Effector CD8-positive, alpha-beta T cell (primary cell): ENCODE measurements at regions not wholly inside any gene's neighbourhood (a gene's known extent, or its start where the extent isn't known, plus 50 kb on each side); places are given as distances from the start of the nearest gene placed in this dataset.

Experiments used
- DNase-seq: peaks from one replicate; lab custom pipeline; 2025; lab: John Stamatoyannopoulos, UW

DNA sequence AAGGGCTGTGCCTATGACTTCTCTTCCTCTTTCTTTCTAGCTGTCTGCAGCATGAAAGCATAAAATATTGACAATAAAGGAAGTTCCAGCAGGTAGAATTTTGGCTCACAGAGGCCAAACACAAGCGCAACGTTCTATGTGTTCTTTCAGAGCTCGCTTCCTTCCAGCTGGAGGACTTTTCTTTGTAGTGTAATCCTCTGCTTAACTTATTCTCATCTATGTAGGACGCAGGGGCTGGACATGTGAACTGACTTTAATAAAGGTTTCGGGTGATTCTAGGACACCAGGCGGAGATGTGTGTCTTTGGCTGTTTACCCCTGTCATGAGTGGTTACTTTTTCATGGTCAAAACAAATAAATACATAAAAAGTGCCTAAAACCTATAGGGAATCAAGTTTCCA lies 191.5 kb upstream of the MAF start:
- no peak for DNase-seq

GRCh38 chr16:79790854-79791253 lies 190.3 kb upstream of the MAF start:
- no peak for DNase-seq

DNA sequence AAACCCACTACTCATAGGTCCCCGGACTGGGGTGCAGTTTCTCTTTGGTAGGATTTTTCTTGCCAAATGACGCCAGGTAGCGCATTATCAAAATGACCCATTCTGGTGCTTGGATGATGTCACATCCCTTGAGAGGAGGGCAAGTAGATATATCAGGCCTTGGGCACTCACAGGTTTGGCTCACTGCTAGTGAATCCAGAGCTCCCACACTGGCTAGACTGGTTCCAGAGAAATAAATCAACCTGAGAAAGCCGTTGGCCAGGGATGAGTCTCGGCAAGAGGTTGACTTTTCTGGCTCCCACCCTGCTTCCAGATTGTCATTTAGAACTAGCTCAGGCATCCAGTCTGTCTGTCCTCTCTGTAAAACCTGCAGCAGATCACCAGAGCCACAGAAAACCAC lies 188.4 kb upstream of the MAF start:
- DNase-seq: no peak

- no peak for DNase-seq
Measured at GRCh38 chr16:79786389-79786788, 185.9 kb upstream of the MAF start.

DNA sequence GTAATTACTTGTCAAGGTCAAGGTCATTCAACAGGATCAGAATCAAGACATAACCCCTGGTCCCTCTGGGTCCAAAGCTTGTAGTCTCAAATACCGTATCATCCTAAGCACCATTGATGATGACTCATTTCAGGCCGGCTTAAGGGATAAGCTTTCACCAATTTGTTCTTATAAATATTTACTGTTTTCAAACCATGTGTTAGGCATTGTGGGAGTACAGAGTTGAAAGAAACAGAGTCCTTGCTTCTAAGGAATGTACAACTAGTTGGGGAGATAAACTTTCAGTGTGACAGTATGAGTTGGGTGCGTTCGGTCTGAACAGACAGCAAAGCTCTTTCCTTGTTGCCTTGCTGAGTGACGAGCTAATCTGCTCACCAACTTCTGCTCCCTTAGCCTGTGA lies 183.5 kb upstream of the MAF start:
- DNase-seq: no peak

DNA sequence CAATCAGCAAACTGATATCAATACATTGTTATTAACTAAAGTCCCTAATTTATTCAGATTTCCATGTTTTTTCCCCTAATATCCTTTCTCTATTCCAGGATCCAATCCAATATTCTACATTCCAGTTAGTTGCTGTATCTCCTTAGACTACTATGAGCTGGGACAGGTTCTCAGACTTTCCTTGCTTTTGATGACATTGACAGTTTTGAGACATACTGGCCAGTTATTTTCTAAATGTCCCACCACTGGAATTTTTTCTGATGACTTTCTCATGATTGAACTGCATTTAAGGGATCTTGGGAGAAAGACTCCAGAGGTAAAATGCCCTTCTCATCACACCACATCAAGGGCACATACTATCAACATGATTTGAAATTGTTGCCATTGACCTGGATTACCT lies 177.1 kb upstream of the MAF start:
- DNase-seq: no peak

DNA sequence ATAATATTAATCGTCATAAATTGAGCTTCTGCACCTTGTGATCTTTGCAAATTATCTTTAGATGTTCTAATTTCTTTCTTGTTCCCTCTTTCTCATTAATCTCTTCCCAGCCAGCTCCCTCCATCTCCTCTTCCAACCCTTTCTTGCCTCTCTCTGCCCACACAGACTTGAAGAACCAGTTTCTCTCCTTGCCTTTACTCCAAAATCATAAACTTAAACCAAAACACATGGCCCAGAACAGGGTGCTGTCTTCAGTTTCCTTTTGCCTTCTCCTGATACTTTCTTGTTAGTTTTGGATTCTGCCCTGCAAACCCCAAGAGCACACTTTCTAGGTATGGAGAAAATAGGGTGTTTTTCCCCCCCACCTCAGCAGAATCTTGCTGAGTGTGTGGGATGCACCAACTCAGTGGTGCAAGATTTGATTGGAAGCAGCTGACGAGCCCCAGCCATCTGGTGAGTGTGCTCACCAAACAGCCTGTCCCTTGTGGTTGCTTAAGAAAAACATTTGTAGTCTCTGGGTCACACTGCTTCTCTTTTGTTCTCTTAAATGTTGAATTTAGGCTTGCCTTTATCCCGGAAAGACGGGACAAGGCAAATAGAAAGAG lies 175.8 kb upstream of the MAF start:
- no peak for DNase-seq

DNA sequence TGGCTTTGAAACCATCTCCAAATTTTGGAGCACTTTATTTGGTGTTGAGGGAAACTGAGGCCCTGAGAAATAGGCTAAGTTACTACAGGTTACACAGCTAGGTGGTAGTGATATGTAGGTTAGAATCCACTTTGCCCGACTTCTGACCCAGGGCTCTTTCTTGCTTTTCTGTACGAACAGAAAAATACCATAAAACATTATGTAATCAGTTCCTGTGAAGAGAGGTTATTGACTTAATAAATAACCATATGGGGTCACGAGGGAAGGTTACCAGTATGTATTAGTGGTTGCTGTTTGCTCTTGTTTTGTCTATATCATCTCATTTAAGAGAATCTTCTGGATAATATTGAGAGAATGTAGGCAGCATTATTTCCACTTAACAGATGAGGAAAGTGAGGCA lies 172.2 kb upstream of the MAF start:
- no peak for DNase-seq

GRCh38 chr16:79772048-79772447 lies 171.5 kb upstream of the MAF start:
- DNase-seq: no peak

DNA sequence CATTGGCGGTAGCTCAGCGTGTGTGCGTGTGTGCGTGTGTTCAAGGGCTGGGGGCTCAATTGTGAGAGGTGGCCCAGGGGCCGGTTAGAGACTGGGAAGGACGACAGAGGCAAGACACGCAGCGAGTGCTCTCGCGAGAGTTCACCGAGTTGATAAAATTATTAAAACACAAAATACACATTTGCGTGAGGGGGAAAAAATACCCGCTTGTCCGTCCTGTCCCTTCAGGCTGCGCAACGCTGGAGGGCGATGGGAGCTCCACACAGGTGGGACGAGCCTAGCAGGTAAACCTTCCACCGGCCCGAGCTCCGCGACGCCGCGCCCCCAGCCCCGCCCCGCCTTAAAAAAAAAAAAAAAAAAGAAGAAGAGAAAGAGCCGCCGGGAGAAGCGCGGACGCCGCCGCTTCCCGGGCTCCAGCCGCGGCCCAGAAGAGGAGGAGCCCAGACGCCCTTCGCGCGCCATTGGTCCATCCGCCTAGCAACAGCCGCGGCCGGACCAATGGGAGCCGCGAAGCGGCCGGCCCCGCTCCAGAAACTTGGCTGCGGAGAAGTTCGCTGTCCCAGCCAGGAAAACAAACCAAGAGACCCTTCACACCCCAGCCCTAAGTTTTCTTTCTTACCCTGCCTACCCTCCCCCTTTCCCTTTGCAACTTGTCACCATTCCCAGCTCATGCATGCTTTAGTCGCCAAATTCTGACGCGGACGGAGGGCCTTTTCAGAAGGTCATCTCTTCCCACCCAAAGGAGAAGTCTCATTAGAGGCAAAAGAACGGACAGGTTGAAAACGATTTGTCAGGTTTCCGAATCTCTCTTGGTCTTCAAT lies 169.9 kb upstream of the MAF start:
- DNase-seq: peak; percentile 10

GRCh38 chr16:79769928-79770243 lies 169.3 kb upstream of the MAF start:
- no peak for DNase-seq

DNA sequence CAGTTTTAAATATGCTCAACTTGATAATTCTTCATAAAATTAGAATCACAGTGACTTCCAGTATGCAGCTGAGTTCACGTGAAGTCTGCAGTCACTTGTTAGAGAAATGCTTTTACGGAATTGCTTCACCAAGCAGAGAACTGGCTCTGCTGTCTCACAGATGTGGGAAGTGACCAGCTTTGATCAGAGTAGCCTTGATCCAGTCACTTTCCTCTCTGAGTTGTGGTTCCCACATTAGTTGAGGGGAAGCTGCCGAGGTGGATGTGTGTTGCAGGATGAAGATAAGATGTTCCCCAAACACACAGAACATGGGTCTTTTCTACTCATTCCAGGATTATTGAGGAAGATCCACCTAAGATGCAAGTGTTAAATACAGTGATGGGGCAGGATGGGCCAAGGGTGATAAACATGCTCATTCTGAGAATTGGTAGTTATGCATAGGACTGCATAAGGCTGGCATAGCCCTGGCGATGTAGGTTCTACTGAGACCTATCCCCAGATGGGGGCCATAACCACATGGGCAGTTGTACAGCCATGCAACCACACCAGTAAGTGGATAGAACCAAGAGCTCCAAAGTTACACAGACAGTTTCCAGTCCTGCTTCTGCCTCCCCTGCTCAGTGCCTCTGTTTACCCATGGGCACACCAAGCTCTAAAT lies 168.9 kb upstream of the MAF start:
- DNase-seq: no peak

- no peak for DNase-seq
Measured at GRCh38 chr16:79768276-79768970, 167.9 kb upstream of the MAF start.

- DNase-seq: no peak
Measured at GRCh38 chr16:79767421-79768275, 167.1 kb upstream of the MAF start.

DNA sequence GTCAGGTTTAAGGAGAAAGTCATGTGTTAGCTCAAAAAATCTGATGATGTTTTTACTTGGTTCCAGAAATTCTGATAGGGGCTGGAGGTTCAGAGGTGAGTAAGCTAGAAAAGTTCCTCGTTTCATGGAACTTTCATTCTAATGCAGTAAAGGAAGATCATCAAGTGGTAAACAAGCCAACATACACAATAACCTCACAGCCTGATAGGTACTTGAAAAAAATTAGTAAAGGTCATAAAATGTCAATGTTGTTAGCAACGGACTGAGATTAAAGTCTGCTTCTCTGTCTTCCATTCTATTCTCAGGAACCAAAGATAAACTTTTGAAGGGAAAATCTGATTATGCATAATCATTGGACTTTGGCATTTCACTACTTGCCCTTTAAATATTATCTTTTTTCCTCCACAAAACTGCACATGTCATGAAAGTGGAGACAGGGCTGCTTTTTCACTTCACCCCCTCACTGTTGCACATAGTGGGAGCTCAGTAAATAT lies 165.4 kb upstream of the MAF start:
- no peak for DNase-seq

GRCh38 chr16:79765431-79765830 lies 164.9 kb upstream of the MAF start:
- no peak for DNase-seq

GRCh38 chr16:79764415-79765110 lies 164.0 kb upstream of the MAF start:
- DNase-seq: no peak

DNA sequence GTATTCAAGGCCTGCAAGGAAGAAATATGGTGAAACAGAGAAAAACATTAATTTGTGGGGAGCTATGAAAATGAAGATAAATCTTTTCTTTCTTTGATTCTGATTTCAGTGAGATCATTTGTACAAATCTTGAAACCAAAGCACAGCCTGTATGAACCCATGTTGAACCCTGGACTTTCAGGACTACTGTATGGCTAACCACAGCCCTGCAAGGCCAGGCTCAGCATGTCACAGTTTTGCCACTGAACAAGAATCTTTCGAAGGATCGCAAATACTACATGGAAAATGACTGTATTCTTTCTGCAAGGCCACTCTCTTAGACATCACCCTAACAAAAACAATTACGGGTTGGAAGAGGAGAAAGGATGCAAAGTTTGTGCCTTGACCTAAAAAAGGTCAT lies 161.7 kb upstream of the MAF start:
- DNase-seq: no peak

DNA sequence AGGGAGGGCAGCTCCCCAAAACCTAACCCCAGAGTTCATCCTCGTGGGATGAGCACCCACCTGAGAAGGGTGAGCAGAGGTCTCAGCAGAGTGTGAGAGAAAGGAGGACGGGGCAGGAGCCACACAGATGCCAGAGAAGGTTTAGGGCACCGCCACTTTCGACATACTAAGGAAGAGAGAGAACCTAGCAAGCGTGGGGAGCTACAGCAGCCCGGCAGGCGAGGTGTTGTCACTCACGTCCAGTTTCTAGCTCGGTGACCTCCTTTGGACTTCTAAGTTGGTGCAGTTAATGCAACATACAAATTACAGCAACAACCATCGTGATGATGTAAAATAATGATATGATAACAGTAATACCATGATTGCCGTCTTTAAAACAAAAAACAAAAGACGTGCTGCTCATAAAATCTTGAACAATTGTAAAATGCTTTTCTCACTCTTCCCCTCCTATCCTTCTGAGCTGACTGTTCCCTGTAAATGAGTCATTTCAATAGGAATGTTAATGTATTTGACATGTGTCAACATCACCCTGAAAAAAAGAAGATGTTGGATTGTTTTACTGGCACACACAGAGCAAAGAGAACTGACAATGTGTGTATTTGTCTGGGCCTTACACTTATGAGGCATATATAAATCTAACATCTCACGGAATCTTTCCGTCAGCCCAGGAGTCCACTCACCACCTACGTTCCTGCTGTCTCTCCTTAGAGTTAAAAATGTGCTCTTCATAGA lies 158.2 kb upstream of the MAF start:
- DNase-seq: no peak

DNA sequence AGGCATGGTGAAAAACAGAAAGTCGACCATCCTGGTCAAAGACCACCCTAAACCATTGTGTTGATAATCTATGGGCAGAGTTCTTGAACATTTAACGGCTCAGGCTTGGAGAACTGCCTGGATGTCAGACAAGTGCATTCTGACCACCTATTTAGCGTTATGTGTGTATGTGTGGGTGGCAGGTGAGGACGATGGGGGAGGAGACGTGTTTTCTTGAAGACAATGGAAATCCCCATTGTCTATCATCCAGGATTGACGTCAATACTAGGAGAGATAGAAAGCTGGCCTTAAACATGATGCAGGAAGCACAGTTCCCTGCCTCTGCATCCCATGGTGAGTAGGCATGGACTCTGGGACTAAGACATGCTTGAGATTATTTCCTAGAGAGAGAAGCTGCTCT lies 157.4 kb upstream of the MAF start:
- no peak for DNase-seq
